Right lobe of liver (tissue), 4 donors: ENCODE measurements at regions not wholly inside any gene's neighbourhood (a gene's known extent, or its start where the extent isn't known, plus 50 kb on each side); places are given as distances from the start of the nearest gene placed in this dataset.

ENCODE experiments used
- CTCF ChIP-seq, 4 donors: fragments of 200-600 bp in 3 of 4; fragments of 450-650 bp in 1 of 4; IDR thresholded peaks; one replicate each; pipeline versions ENCODE4 v1.5.1 to v1.8.0; 2016 to 2022; ENCODE audit warnings: antibody characterized with exemption in 4 of 4, mild to moderate bottlenecking in 2 of 4
- POLR2A ChIP-seq: fragments of 450-650 bp; IDR thresholded peaks from one replicate; pipeline ENCODE4 v1.6.1; 2017; ENCODE audit warnings: antibody characterized with exemption, mild to moderate bottlenecking
- donor health status: DM: no; HTN: no; CAD: no.
- donor health status: DM: no; HTN: no; CAD: no.
- donor health status: DM: no; HTN: yes; CAD: no.

GRCh38 chr6:22227824-22228610 lies 68.8 kb downstream of the PRL start:
- TF ChIP-seq CTCF (IDR thresholded peaks at IDR 0.05), result no peak
- no peak for TF ChIP-seq POLR2A
